Stomach (tissue), 8 donors: ENCODE measurements at regions not wholly inside any gene's neighbourhood (a gene's known extent, or its start where the extent isn't known, plus 50 kb on each side); places are given as distances from the start of the nearest gene placed in this dataset.

Source experiments
- DNase-seq, 2 donors: peaks; one replicate each; pipeline versions ENCODE4 v3.0.0 to v3.0.0-alpha.2; 2013 to 2019
- H3K27ac ChIP-seq, 5 donors: fragments of 200-600 bp in 4 of 5; sonication (generic) in 4 of 5; one replicate each; pipeline ENCODE4 v1.5.1; 2013 to 2019; ENCODE audit warnings: mild to moderate bottlenecking in 1 of 5, moderate library complexity in 1 of 5
- H3K27me3 ChIP-seq, 3 donors: fragments of 200-600 bp; sonication (generic); one replicate each; pipeline ENCODE4 v1.5.1; 2017 to 2019; ENCODE audit warnings: mixed run types in 1 of 3
- H3K36me3 ChIP-seq, 4 donors: fragments of 200-600 bp; sonication (generic); 1 replicate in 3 of 4; 2 replicates in 1 of 4; pipeline ENCODE4 v1.5.1; 2016 to 2019
- H3K4me1 ChIP-seq, 4 donors: fragments of 200-600 bp; sonication (generic); one replicate each; pipeline ENCODE4 v1.5.1; 2016 to 2019
- H3K4me3 ChIP-seq, 4 donors: fragments of 200-600 bp; sonication (generic) in 3 of 4; one replicate each; pipeline ENCODE4 v1.5.1; 2016 to 2019; ENCODE audit warnings: mild to moderate bottlenecking in 1 of 4
- H3K9me3 ChIP-seq, 4 donors: fragments of 200-600 bp; sonication (generic); one replicate each; pipeline ENCODE4 v1.5.1; 2016 to 2019
- EP300 ChIP-seq: sonication (generic); formaldehyde crosslinking; IDR thresholded peaks from one replicate; pipeline ENCODE4 v1.6.1; 2017; ENCODE audit warnings: antibody characterized with exemption
- POLR2A ChIP-seq, 4 donors: fragments of 450-650 bp; IDR thresholded peaks; one replicate each; pipeline ENCODE4 v1.6.1; 2016; ENCODE audit warnings: antibody characterized with exemption in 4 of 4, control low read depth in 2 of 4, mild to moderate bottlenecking in 1 of 4, moderate library complexity in 1 of 4
- POLR2AphosphoS5 ChIP-seq, 3 donors: sonication (generic); formaldehyde crosslinking; IDR thresholded peaks; one replicate each; pipeline ENCODE4 v1.6.1; 2016; ENCODE audit warnings: antibody characterized with exemption in 3 of 3
- WGBS, 5 donors: extraction: QIAGEN DNeasy Blood & Tissue Kit in 3 of 5; methylation state at CpG; one replicate each; pipeline versions ENCODE4 v1.1.5 to v1.1.7; 2013 to 2018; 5-methylcytosine and 5-hydroxymethylcytosine counted together
- intact Hi-C: fragments of 100-400 bp; cut with DNase I; formaldehyde crosslinking; loops from one replicate; pipeline ENCODE4 v1.15.1; 2023; ENCODE audit warnings: low total_unique reads
- TF ChIP-seq, protein P1 (sequence below), 7 experiments: fragments of 450-650 bp in 4 of 7; fragments of 200-600 bp in 3 of 7; sonication (generic) in 3 of 7; IDR thresholded peaks; one replicate each; pipeline ENCODE4 v1.5.1; 2016 to 2019; ENCODE audit warnings: antibody characterized with exemption in 7 of 7, control low read depth in 2 of 7, mild to moderate bottlenecking in 1 of 7
- donor health status: healthy with polysubstance abuse.
- donor health status: Bipolar disorder and iron deficiency.
- donor health status: healthy.

DNA sequence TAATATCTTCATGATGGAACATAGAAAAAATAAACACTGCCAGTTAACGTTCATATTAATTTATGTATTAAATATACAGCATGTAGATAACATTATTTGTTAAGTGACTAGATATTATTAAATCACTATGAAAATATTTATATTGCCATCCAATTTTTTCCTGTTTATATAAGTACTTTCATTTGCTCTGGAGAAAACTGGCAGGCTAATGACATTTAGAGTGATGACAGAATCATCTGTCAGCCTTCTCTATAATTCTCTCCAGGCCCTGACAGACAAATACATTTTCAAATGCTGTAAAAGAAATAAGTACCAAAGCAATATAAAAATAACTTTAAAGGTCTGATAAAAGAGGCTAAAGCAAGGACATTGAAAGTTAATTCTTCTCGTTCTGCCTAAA is 2556.7 kb upstream of the PCDH20 start:
- TF ChIP-seq POLR2AphosphoS5 (IDR thresholded peaks at IDR 0.05) (no peak), EP300 (no peak), POLR2A (IDR thresholded peaks at IDR 0.05) (no peak)
- TF ChIP-seq, protein P1, sequence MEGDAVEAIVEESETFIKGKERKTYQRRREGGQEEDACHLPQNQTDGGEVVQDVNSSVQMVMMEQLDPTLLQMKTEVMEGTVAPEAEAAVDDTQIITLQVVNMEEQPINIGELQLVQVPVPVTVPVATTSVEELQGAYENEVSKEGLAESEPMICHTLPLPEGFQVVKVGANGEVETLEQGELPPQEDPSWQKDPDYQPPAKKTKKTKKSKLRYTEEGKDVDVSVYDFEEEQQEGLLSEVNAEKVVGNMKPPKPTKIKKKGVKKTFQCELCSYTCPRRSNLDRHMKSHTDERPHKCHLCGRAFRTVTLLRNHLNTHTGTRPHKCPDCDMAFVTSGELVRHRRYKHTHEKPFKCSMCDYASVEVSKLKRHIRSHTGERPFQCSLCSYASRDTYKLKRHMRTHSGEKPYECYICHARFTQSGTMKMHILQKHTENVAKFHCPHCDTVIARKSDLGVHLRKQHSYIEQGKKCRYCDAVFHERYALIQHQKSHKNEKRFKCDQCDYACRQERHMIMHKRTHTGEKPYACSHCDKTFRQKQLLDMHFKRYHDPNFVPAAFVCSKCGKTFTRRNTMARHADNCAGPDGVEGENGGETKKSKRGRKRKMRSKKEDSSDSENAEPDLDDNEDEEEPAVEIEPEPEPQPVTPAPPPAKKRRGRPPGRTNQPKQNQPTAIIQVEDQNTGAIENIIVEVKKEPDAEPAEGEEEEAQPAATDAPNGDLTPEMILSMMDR (IDR thresholded peaks at IDR 0.05), result no peak
- no peaks in the 10 kb centered on the region for H3K27me3 ChIP-seq
- H3K4me3 ChIP-seq, result no peak overlapping the region
- intact Hi-C loops, result no loop called here
- H3K9me3 ChIP-seq, result no peaks in the 10 kb centered on the region
- WGBS, 5 donors, result 45 to 59% (median 52%) methylated on average over 2 of the region's 2 CpGs
- no peaks in the 10 kb centered on the region for H3K4me1 ChIP-seq
- H3K27ac ChIP-seq, result no peak overlapping the region
- peak in 1 of 2 donors; percentile 11 for DNase-seq
- no peaks in the 10 kb centered on the region for H3K36me3 ChIP-seq

DNA sequence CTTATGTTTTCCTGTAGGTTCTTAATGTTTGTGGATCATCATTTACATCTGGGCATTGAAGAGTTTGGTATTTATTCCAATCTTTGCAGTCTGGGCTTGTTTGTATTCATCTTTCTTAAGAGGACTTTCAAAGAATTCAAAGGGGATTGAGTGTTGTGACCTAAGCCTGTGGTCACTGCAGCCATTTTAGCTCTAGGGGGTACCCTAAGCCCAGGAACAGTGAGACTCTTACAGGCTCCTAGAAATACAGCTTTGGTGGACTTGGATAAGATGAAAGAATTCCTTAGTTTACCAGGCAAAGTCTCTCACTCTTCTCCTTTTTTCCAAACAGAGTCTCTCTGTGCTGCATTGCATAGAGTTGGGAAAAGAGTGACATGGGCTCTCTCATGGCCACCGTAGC is 2539.0 kb upstream of the PCDH20 start:
- no peak overlapping the region for H3K27ac ChIP-seq
- H3K4me1 ChIP-seq, result no peaks in the 10 kb centered on the region
- no peak for DNase-seq
- H3K9me3 ChIP-seq, result peaks cover 0 to 7% (median 2%) of the 10 kb centered on the region in 4 donors
- 84 to 100% (median 93%) methylated on average over 1 of the region's 1 CpG for WGBS, 5 donors
- no peaks in the 10 kb centered on the region for H3K36me3 ChIP-seq
- TF ChIP-seq, protein P1 (IDR thresholded peaks at IDR 0.05), result no peak
- TF ChIP-seq EP300, result no peak
- TF ChIP-seq POLR2A (IDR thresholded peaks at IDR 0.05), result no peak
- intact Hi-C loops, result no loop called here
- no peak overlapping the region for H3K4me3 ChIP-seq
- H3K27me3 ChIP-seq, result no peaks in the 10 kb centered on the region

DNA sequence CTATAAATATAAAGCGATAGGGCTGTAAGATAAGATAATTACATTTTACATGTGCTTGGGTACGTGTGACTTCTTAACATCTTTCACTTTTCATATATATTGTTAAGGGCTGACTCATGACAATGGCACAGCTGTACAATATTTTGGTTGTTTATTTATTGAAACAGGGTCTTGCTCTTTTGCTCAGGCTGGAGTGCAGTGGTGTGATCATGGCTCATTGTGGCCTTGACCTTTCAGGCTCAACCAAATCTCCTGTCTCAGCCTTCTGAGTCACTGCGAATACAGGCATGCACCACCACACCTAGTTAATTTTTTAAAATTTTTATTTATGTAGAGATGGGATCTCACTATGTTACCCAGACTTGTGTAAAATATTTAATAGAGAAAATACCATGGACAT is 2532.4 kb upstream of the PCDH20 start:
- no peaks in the 10 kb centered on the region for H3K4me1 ChIP-seq
- no peak overlapping the region for H3K4me3 ChIP-seq
- no peaks in the 10 kb centered on the region for H3K36me3 ChIP-seq
- no peak overlapping the region for H3K27ac ChIP-seq
- intact Hi-C loops, result no loop called here
- no peaks in the 10 kb centered on the region for H3K9me3 ChIP-seq
- no peaks in the 10 kb centered on the region for H3K27me3 ChIP-seq
- TF ChIP-seq POLR2A (IDR thresholded peaks at IDR 0.05), result no peak
- no peak for TF ChIP-seq POLR2AphosphoS5 (IDR thresholded peaks at IDR 0.05)
- TF ChIP-seq EP300, result no peak
- TF ChIP-seq, protein P1 (IDR thresholded peaks at IDR 0.05), result no peak
- no peak for DNase-seq
- WGBS, 5 donors, result 78 to 83% (median 81%) methylated on average over 3 of the region's 3 CpGs

DNA sequence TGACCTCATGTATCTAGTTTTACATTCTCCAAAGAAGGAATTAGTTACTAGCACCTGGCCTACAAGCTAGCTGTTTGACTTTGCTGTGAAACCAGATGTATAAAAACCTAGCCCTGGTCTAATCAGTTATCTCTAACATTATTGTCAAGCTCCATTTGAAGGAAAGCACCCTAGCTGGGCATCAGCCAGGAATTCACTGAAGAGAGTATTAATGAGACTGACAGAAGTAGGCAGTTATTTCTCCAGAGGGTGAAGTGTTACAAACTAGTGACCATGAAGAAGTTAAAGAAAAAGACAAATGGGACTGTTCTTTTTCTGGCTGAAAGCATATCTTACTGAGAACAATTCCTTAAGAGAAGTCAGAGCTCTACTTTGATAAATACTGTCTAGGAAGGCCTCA is 2529.3 kb upstream of the PCDH20 start:
- H3K4me1 ChIP-seq, result no peaks in the 10 kb centered on the region
- no peaks in the 10 kb centered on the region for H3K27me3 ChIP-seq
- H3K4me3 ChIP-seq, result no peak overlapping the region
- intact Hi-C loops, result no loop called here
- no peak overlapping the region for H3K27ac ChIP-seq
- TF ChIP-seq POLR2A (IDR thresholded peaks at IDR 0.05), result no peak
- TF ChIP-seq, protein P1 (IDR thresholded peaks at IDR 0.05), result no peak
- no peak for TF ChIP-seq POLR2AphosphoS5 (IDR thresholded peaks at IDR 0.05)
- H3K36me3 ChIP-seq, result no peaks in the 10 kb centered on the region
- no peak for DNase-seq
- H3K9me3 ChIP-seq, result no peaks in the 10 kb centered on the region

DNA sequence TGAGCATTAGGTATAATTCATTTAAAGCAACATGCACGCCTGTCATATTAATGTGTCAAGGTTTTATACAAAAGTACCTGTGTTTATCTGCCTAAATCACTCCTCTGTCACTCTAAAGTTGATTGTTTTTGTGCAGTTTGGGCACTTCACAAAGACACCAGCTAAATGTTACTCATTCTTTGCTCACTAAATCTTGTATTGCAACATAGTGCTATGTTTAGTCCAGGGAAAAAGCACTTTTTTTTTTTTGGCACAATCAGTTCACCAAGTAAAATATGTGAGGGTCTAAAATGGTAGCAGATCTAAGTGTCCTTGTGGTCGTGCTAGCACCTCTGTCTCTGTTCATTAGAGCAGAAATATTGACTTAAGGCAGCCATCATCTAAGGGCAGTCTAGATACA is 2526.7 kb upstream of the PCDH20 start:
- TF ChIP-seq, protein P1 (IDR thresholded peaks at IDR 0.05), result no peak
- no peak for TF ChIP-seq POLR2A (IDR thresholded peaks at IDR 0.05)
- TF ChIP-seq EP300, result no peak
- no peak for TF ChIP-seq POLR2AphosphoS5 (IDR thresholded peaks at IDR 0.05)
- intact Hi-C loops, result no loop called here
- no peak overlapping the region for H3K27ac ChIP-seq

More for the DNA sequence above, 2526.7 kb upstream of the PCDH20 start:
- Histone ChIP-seq H3K4me1 (no peaks in the 10 kb centered on the region), H3K9me3 (no peaks in the 10 kb centered on the region), H3K27me3 (no peaks in the 10 kb centered on the region), H3K4me3 (no peak overlapping the region), H3K36me3 (no peaks in the 10 kb centered on the region)
- 49 to 62% (median 55%) methylated on average over 2 of the region's 2 CpGs for WGBS, 5 donors
- no peak for DNase-seq
